Nephron progenitor cell (in vitro differentiated cells): ENCODE measurements at regions not wholly inside any gene's neighbourhood (a gene's known extent, or its start where the extent isn't known, plus 50 kb on each side); places are given as distances from the start of the nearest gene placed in this dataset.

ENCODE experiments used
- DNase-seq: peaks from one replicate; pipeline ENCODE4 v3.0.0; 2021
- H3K27ac Mint-ChIP-seq: 2 replicates; pipeline ENCODE4 v1.8.0; 2021; ENCODE audit warnings: mild to moderate bottlenecking, moderate library complexity, mixed read lengths
- H3K27me3 Mint-ChIP-seq: 2 replicates; pipeline ENCODE4 v1.8.0; 2021; ENCODE audit warnings: mild to moderate bottlenecking, low read depth, mixed read lengths; ENCODE audit not compliant: poor library complexity
- H3K36me3 Mint-ChIP-seq: 2 replicates; pipeline ENCODE4 v1.8.0; 2021; ENCODE audit warnings: low read depth, mixed read lengths
- H3K4me1 Mint-ChIP-seq: 2 replicates; pipeline ENCODE4 v1.8.0; 2021; ENCODE audit warnings: mixed read lengths
- H3K4me3 Mint-ChIP-seq: 2 replicates; pipeline ENCODE4 v1.8.0; 2021; ENCODE audit warnings: mild to moderate bottlenecking, moderate library complexity, mixed read lengths
- H3K9me3 Mint-ChIP-seq: 2 replicates; pipeline ENCODE4 v1.8.0; 2021; ENCODE audit warnings: mild to moderate bottlenecking, moderate library complexity, mixed read lengths
- CTCF ChIP-seq: fragments of 200-600 bp; sonication (generic); IDR thresholded peaks from 2 replicates; pipeline ENCODE4 v1.5.0; 2021; ENCODE audit warnings: antibody characterized with exemption

GRCh38 chr5:39579750-39580149 is 155.0 kb upstream of the DAB2 start:
- no peaks in the 10 kb centered on the region for H3K36me3 Mint-ChIP-seq

GRCh38 chr5:39578887-39579497 is 154.2 kb upstream of the DAB2 start:
- DNase-seq: no peak
- TF ChIP-seq CTCF: peak; percentile 71
- no peaks in the 10 kb centered on the region for H3K4me1 Mint-ChIP-seq
- H3K27ac Mint-ChIP-seq: no peak overlapping the region
- no peaks in the 10 kb centered on the region for H3K36me3 Mint-ChIP-seq
- no peaks in the 10 kb centered on the region for H3K27me3 Mint-ChIP-seq
- no peaks in the 10 kb centered on the region for H3K9me3 Mint-ChIP-seq
- no peak overlapping the region for H3K4me3 Mint-ChIP-seq

More at GRCh38 chr5:39579750-39580149, 155.0 kb upstream of the DAB2 start:
- Mint-ChIP-seq H3K9me3 (no peaks in the 10 kb centered on the region), H3K27me3 (no peaks in the 10 kb centered on the region), H3K27ac (no peak overlapping the region), H3K4me3 (no peak overlapping the region), H3K4me1 (no peaks in the 10 kb centered on the region)
- no peak for DNase-seq
- TF ChIP-seq CTCF: no peak

GRCh38 chr5:39577529-39577928 is 152.7 kb upstream of the DAB2 start:
- DNase-seq: no peak
- TF ChIP-seq CTCF: no peak
- no peak overlapping the region for H3K4me3 Mint-ChIP-seq

GRCh38 chr5:39570403-39571027 is 145.7 kb upstream of the DAB2 start:
- Mint-ChIP-seq H3K9me3 (no peaks in the 10 kb centered on the region), H3K27ac (no peak overlapping the region), H3K4me3 (no peak overlapping the region), H3K36me3 (no peaks in the 10 kb centered on the region), H3K4me1 (peaks cover 7% of the 10 kb centered on the region), H3K27me3 (no peaks in the 10 kb centered on the region)
- DNase-seq: no peak
- TF ChIP-seq CTCF: peak; percentile 69

More at GRCh38 chr5:39577529-39577928, 152.7 kb upstream of the DAB2 start:
- no peak overlapping the region for H3K27ac Mint-ChIP-seq
- H3K27me3 Mint-ChIP-seq: no peaks in the 10 kb centered on the region
- no peaks in the 10 kb centered on the region for H3K4me1 Mint-ChIP-seq
- H3K9me3 Mint-ChIP-seq: no peaks in the 10 kb centered on the region
- no peaks in the 10 kb centered on the region for H3K36me3 Mint-ChIP-seq

GRCh38 chr5:39569857-39570256 is 145.1 kb upstream of the DAB2 start:
- H3K36me3 Mint-ChIP-seq: no peaks in the 10 kb centered on the region
- no peak for DNase-seq
- no peak overlapping the region for H3K4me3 Mint-ChIP-seq
- H3K27ac Mint-ChIP-seq: no peak overlapping the region
- H3K9me3 Mint-ChIP-seq: no peaks in the 10 kb centered on the region
- H3K4me1 Mint-ChIP-seq: peaks cover 7% of the 10 kb centered on the region
- TF ChIP-seq CTCF: no peak
- H3K27me3 Mint-ChIP-seq: no peaks in the 10 kb centered on the region

- Mint-ChIP-seq H3K36me3 (no peaks in the 10 kb centered on the region), H3K9me3 (no peaks in the 10 kb centered on the region), H3K27ac (no peak overlapping the region), H3K4me1 (peaks cover 7% of the 10 kb centered on the region), H3K27me3 (no peaks in the 10 kb centered on the region), H3K4me3 (no peak overlapping the region)
- TF ChIP-seq CTCF: no peak
- no peak for DNase-seq
Observed at GRCh38 chr5:39566891-39567290, 142.1 kb upstream of the DAB2 start.
